Stomach (tissue), 4 donors: ENCODE measurements at regions not wholly inside any gene's neighbourhood (a gene's known extent, or its start where the extent isn't known, plus 50 kb on each side); places are given as distances from the start of the nearest gene placed in this dataset.

Source experiments
- POLR2A ChIP-seq, 4 donors: fragments of 450-650 bp; IDR thresholded peaks; one replicate each; pipeline ENCODE4 v1.6.1; 2016; ENCODE audit warnings: antibody characterized with exemption in 4 of 4, control low read depth in 2 of 4, mild to moderate bottlenecking in 1 of 4, moderate library complexity in 1 of 4
- POLR2AphosphoS5 ChIP-seq, 3 donors: sonication (generic); formaldehyde crosslinking; IDR thresholded peaks; one replicate each; pipeline ENCODE4 v1.6.1; 2016; ENCODE audit warnings: antibody characterized with exemption in 3 of 3
- TF ChIP-seq, protein P1 (sequence below), 7 experiments: fragments of 450-650 bp in 4 of 7; fragments of 200-600 bp in 3 of 7; sonication (generic) in 3 of 7; IDR thresholded peaks; one replicate each; pipeline ENCODE4 v1.5.1; 2016 to 2019; ENCODE audit warnings: antibody characterized with exemption in 7 of 7, control low read depth in 2 of 7, mild to moderate bottlenecking in 1 of 7

DNA sequence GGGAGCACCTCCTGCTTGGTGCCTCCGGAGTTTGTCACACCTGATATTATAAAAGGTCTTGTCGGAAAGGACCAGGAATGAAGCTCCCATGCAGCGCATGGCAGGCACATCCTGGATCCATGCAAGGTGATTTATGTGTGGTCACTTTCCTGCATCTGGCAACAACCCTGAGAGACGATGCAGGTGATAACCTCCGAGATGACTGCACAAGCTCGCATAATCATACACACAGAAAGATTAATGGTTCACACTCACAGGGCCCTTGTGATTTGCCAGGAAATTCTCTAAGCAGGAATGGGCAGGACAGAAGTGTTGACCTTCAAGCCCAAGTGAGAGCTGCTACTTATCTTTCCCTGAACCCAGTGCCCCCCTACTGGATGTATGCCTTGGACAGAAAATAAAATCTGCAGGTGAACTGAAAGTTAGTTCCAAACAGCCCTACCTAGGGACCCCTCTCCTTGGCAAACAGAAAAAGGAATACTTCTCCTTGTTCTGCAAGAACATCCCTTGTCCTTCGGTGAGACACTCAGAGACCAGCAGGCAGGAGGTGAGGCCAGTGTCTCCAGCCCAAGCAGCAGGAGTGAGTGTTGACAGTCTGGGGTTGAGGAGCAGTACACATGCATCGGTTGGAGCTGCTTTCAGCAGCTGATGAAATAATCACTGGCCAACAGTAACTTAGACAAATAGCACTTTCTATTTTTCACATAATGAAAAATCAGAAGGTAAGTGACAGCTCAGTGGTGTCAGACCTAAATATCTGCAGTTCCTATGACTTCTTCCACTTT is 619.4 kb upstream of the B3GAT1 start:
- TF ChIP-seq, protein P1, sequence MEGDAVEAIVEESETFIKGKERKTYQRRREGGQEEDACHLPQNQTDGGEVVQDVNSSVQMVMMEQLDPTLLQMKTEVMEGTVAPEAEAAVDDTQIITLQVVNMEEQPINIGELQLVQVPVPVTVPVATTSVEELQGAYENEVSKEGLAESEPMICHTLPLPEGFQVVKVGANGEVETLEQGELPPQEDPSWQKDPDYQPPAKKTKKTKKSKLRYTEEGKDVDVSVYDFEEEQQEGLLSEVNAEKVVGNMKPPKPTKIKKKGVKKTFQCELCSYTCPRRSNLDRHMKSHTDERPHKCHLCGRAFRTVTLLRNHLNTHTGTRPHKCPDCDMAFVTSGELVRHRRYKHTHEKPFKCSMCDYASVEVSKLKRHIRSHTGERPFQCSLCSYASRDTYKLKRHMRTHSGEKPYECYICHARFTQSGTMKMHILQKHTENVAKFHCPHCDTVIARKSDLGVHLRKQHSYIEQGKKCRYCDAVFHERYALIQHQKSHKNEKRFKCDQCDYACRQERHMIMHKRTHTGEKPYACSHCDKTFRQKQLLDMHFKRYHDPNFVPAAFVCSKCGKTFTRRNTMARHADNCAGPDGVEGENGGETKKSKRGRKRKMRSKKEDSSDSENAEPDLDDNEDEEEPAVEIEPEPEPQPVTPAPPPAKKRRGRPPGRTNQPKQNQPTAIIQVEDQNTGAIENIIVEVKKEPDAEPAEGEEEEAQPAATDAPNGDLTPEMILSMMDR (IDR thresholded peaks at IDR 0.05), result no peak
- TF ChIP-seq POLR2A (IDR thresholded peaks at IDR 0.05), result no peak
- no peak for TF ChIP-seq POLR2AphosphoS5 (IDR thresholded peaks at IDR 0.05)
